Trophoblast cell (in vitro differentiated cells and primary cell): ENCODE measurements at regions not wholly inside any gene's neighbourhood (a gene's known extent, or its start where the extent isn't known, plus 50 kb on each side); places are given as distances from the start of the nearest gene placed in this dataset.

Experiments used
- DNase-seq, 2 donors: peaks; one replicate each; pipeline ENCODE4 v3.0.0-alpha.2; 2016
- H2AFZ ChIP-seq: 2 replicates; pipeline ENCODE4 v1.6.1; 2013; ENCODE audit warnings: low read length, moderate library complexity, mild to moderate bottlenecking; ENCODE audit not compliant: insufficient read depth, poor library complexity
- H2AK5ac ChIP-seq: 2 replicates; pipeline ENCODE4 v1.6.1; 2013; ENCODE audit warnings: mild to moderate bottlenecking, low read length
- H2BK120ac ChIP-seq: 2 replicates; pipeline ENCODE4 v1.6.1; 2013; ENCODE audit warnings: low read length, mild to moderate bottlenecking, moderate library complexity; ENCODE audit not compliant: insufficient read depth, poor library complexity
- H2BK12ac ChIP-seq: 2 replicates; pipeline ENCODE4 v1.6.1; 2013; ENCODE audit warnings: mild to moderate bottlenecking, low read length, moderate library complexity
- H2BK5ac ChIP-seq: 2 replicates; pipeline ENCODE4 v1.6.1; 2013; ENCODE audit warnings: low read length, low read depth, moderate library complexity, mild to moderate bottlenecking; ENCODE audit not compliant: poor library complexity
- H3K14ac ChIP-seq: 2 replicates; pipeline ENCODE4 v1.6.1; 2013; ENCODE audit warnings: mild to moderate bottlenecking, low read length
- H3K18ac ChIP-seq: 2 replicates; pipeline ENCODE4 v1.6.1; 2013; ENCODE audit warnings: mild to moderate bottlenecking, low read length
- H3K23ac ChIP-seq: 2 replicates; pipeline ENCODE4 v1.6.1; 2013; ENCODE audit warnings: low read length
- H3K27ac ChIP-seq: 2 replicates; pipeline ENCODE4 v1.5.1; 2013; ENCODE audit warnings: low read depth, mild to moderate bottlenecking, inconsistent platforms, low read length, moderate library complexity
- H3K27me3 ChIP-seq: 2 replicates; pipeline ENCODE4 v1.6.1; 2013; ENCODE audit warnings: inconsistent platforms, mild to moderate bottlenecking, low read length, moderate library complexity; ENCODE audit not compliant: insufficient read depth
- H3K36me3 ChIP-seq, 2 experiments: 1 replicate in 1 of 2; 2 replicates in 1 of 2; pipeline ENCODE4 v1.6.1; 2013; ENCODE audit warnings: low read length in 2 of 2, mild to moderate bottlenecking in 2 of 2, moderate library complexity in 1 of 2; ENCODE audit not compliant: insufficient read depth in 2 of 2, control insufficient read depth in 1 of 2
- H3K4ac ChIP-seq: 2 replicates; pipeline ENCODE4 v1.6.1; 2013; ENCODE audit warnings: low read depth, mild to moderate bottlenecking, low read length, moderate library complexity
- H3K4me1 ChIP-seq, 2 experiments: 1 replicate in 1 of 2; 2 replicates in 1 of 2; pipeline ENCODE4 v1.6.1; 2013; ENCODE audit warnings: low read length in 2 of 2, mild to moderate bottlenecking in 2 of 2, moderate library complexity in 1 of 2; ENCODE audit not compliant: insufficient read depth in 2 of 2, control insufficient read depth in 1 of 2
- H3K4me2 ChIP-seq: 2 replicates; pipeline ENCODE4 v1.6.1; 2013; ENCODE audit warnings: inconsistent platforms, mild to moderate bottlenecking, low read length, moderate library complexity
- H3K4me3 ChIP-seq: 2 replicates; pipeline ENCODE4 v1.5.1; 2013; ENCODE audit warnings: mild to moderate bottlenecking, low read depth, low read length, inconsistent platforms
- H3K79me1 ChIP-seq: one replicate; pipeline ENCODE4 v1.6.1; 2013; ENCODE audit warnings: low read length
- H3K79me2 ChIP-seq: 2 replicates; pipeline ENCODE4 v1.6.1; 2013; ENCODE audit warnings: low read length, mild to moderate bottlenecking; ENCODE audit not compliant: control insufficient read depth, insufficient read depth, poor library complexity
- H3K9ac ChIP-seq: 2 replicates; pipeline ENCODE4 v1.6.1; 2013; ENCODE audit warnings: mild to moderate bottlenecking, low read length
- H3K9me3 ChIP-seq: 2 replicates; pipeline ENCODE4 v1.6.1; 2013; ENCODE audit warnings: low read depth, mild to moderate bottlenecking, control low read depth, inconsistent platforms, low read length; ENCODE audit not compliant: insufficient read depth
- H4K12ac ChIP-seq: 2 replicates; pipeline ENCODE4 v1.6.1; 2013; ENCODE audit warnings: low read depth, mild to moderate bottlenecking, low read length, moderate library complexity
- H4K8ac ChIP-seq: 2 replicates; pipeline ENCODE4 v1.6.1; 2013; ENCODE audit warnings: low read depth, mild to moderate bottlenecking, low read length, moderate library complexity
- H4K91ac ChIP-seq: one replicate; pipeline ENCODE4 v1.6.1; 2013; ENCODE audit warnings: low read depth, mild to moderate bottlenecking, low read length, moderate library complexity
- WGBS: extraction: QIAGEN DNeasy Blood & Tissue Kit; methylation state at CpG from one replicate; pipeline ENCODE4 v1.1.7; 2013; ENCODE audit warnings: missing lambda C conversion rate; ENCODE audit not compliant: insufficient read length, insufficient coverage; ENCODE audit errors: extremely low coverage; 5-methylcytosine and 5-hydroxymethylcytosine counted together

- Histone ChIP-seq H3K79me2 (no peaks in the 10 kb centered on the region), H3K23ac (no peak overlapping the region), H2BK5ac (no peak overlapping the region), H4K12ac (no peak overlapping the region), H3K18ac (no peak overlapping the region), H2AK5ac (no peak overlapping the region), H3K79me1 (peaks cover 4% of the 10 kb centered on the region), H2BK12ac (no peak overlapping the region), H3K27ac (no peak overlapping the region), H2BK120ac (no peak overlapping the region), H3K4me2 (no peak overlapping the region), H3K9ac (no peak overlapping the region), H4K91ac (no peak overlapping the region), H3K9me3 (no peaks in the 10 kb centered on the region), H3K27me3 (no peaks in the 10 kb centered on the region), H3K4me3 (no peak overlapping the region), H3K4me1 (no peaks in the 10 kb centered on the region), H3K14ac (no peak overlapping the region), H3K36me3 (no peaks in the 10 kb centered on the region), H3K4ac (no peak overlapping the region), H2AFZ (no peak overlapping the region), H4K8ac (no peak overlapping the region)
- DNase-seq: peak; percentile 47 to 59
- whole genome bisulfite sequencing: no CpG with 5 or more reads among the region's 2 CpGs
These were observed 161.6 kb downstream of the BAMBI start for GRCh38 chr10:28838908-28839307.

GRCh38 chr10:28839600-28840007 lies 162.3 kb downstream of the BAMBI start:
- Histone ChIP-seq H3K14ac (no peak overlapping the region), H3K4ac (no peak overlapping the region), H3K27ac (no peak overlapping the region), H3K79me1 (peaks cover 4% of the 10 kb centered on the region), H3K36me3 (no peaks in the 10 kb centered on the region), H3K9me3 (peaks cover 2% of the 10 kb centered on the region), H3K4me2 (no peak overlapping the region), H4K12ac (no peak overlapping the region), H2AK5ac (no peak overlapping the region), H3K23ac (no peak overlapping the region), H4K91ac (no peak overlapping the region), H2BK12ac (peak overlapping the region; percentile 20), H3K9ac (no peak overlapping the region), H2BK120ac (no peak overlapping the region), H3K27me3 (no peaks in the 10 kb centered on the region), H2AFZ (peak overlapping the region; percentile 21), H3K4me3 (no peak overlapping the region), H2BK5ac (no peak overlapping the region), H3K4me1 (no peaks in the 10 kb centered on the region), H3K79me2 (no peaks in the 10 kb centered on the region), H3K18ac (no peak overlapping the region), H4K8ac (no peak overlapping the region)
- peak; percentile 24 to 63 for DNase-seq
- WGBS: no CpG with 5 or more reads among the region's 6 CpGs

- Histone ChIP-seq H3K36me3 (no peaks in the 10 kb centered on the region), H3K4me3 (no peak overlapping the region), H4K91ac (no peak overlapping the region), H3K4ac (no peak overlapping the region), H3K79me2 (no peaks in the 10 kb centered on the region), H3K9me3 (peaks cover 6% of the 10 kb centered on the region), H3K18ac (no peak overlapping the region), H4K12ac (no peak overlapping the region), H3K27ac (no peak overlapping the region), H3K79me1 (peaks cover 4% of the 10 kb centered on the region), H3K4me1 (no peaks in the 10 kb centered on the region), H2BK5ac (no peak overlapping the region), H2BK120ac (no peak overlapping the region), H4K8ac (no peak overlapping the region), H2BK12ac (peak overlapping the region; percentile 77), H3K23ac (no peak overlapping the region), H3K4me2 (no peak overlapping the region), H2AFZ (no peak overlapping the region), H3K27me3 (no peaks in the 10 kb centered on the region), H3K14ac (no peak overlapping the region), H2AK5ac (no peak overlapping the region), H3K9ac (no peak overlapping the region)
- DNase-seq: no peak
- no CpG with 5 or more reads among the region's 6 CpGs for WGBS
These were observed 162.9 kb downstream of the BAMBI start for GRCh38 chr10:28840202-28840601.

GRCh38 chr10:28840971-28841370 lies 163.7 kb downstream of the BAMBI start:
- no peak overlapping the region for H2BK120ac ChIP-seq
- H3K27me3 ChIP-seq: no peaks in the 10 kb centered on the region
- H3K79me2 ChIP-seq: no peaks in the 10 kb centered on the region
- H3K4me3 ChIP-seq: no peak overlapping the region
- no peak overlapping the region for H2AK5ac ChIP-seq
- peaks cover 4% of the 10 kb centered on the region for H3K79me1 ChIP-seq
- no peaks in the 10 kb centered on the region for H3K36me3 ChIP-seq
- no peak overlapping the region for H3K27ac ChIP-seq
- H3K9ac ChIP-seq: no peak overlapping the region
- H3K18ac ChIP-seq: no peak overlapping the region
- no peak overlapping the region for H3K4ac ChIP-seq
- H3K23ac ChIP-seq: no peak overlapping the region
- WGBS: no CpG with 5 or more reads among the region's 4 CpGs
- H2BK12ac ChIP-seq: no peak overlapping the region
- H4K8ac ChIP-seq: no peak overlapping the region
- H3K14ac ChIP-seq: no peak overlapping the region
- H2AFZ ChIP-seq: no peak overlapping the region
- H4K91ac ChIP-seq: no peak overlapping the region
- H3K9me3 ChIP-seq: peaks cover 9% of the 10 kb centered on the region
- DNase-seq: no peak
- no peak overlapping the region for H4K12ac ChIP-seq
- H2BK5ac ChIP-seq: no peak overlapping the region
- H3K4me1 ChIP-seq: no peaks in the 10 kb centered on the region
- H3K4me2 ChIP-seq: no peak overlapping the region
